Neural cell (in vitro differentiated cells): ENCODE measurements at regions not wholly inside any gene's neighbourhood (a gene's known extent, or its start where the extent isn't known, plus 50 kb on each side); places are given as distances from the start of the nearest gene placed in this dataset.

Experiments
- H2AFZ ChIP-seq: fragments of 200-600, 300-800 bp; sonication (generic), shearing (Covaris generic); 2 replicates; pipeline ENCODE4 v1.6.0; 2014; ENCODE audit warnings: low read depth, mild to moderate bottlenecking, antibody characterized with exemption, low read length, moderate library complexity
- H3F3A ChIP-seq: fragments of 200-600 bp; shearing (Covaris generic); 2 replicates; pipeline ENCODE4 v1.6.1; 2016; ENCODE audit warnings: mild to moderate bottlenecking, moderate library complexity, mixed read lengths, antibody characterized with exemption, low read length; ENCODE audit not compliant: insufficient read depth, poor library complexity, severe bottlenecking
- H3K27ac ChIP-seq: fragments of 200-600, 300-800 bp; sonication (generic), shearing (Covaris generic); 2 replicates; pipeline ENCODE4 v1.5.1; 2014; ENCODE audit warnings: mild to moderate bottlenecking, low read length, moderate library complexity
- H3K27me3 ChIP-seq: fragments of 300-800, 200-600 bp; sonication (generic), shearing (Covaris generic); 2 replicates; pipeline ENCODE4 v1.6.0; 2014; ENCODE audit warnings: mild to moderate bottlenecking, low read depth, low read length, moderate library complexity; ENCODE audit not compliant: insufficient read depth
- H3K36me3 ChIP-seq: fragments of 300-800, 200-600 bp; sonication (generic), shearing (Covaris generic); 2 replicates; pipeline ENCODE4 v1.5.1; 2014; ENCODE audit warnings: mild to moderate bottlenecking, antibody characterized with exemption, low read length, moderate library complexity; ENCODE audit not compliant: insufficient read depth
- H3K4me2 ChIP-seq: fragments of 300-800, 200-600 bp; sonication (generic), shearing (Covaris generic); 2 replicates; pipeline ENCODE4 v1.6.0; 2014; ENCODE audit warnings: mild to moderate bottlenecking, low read length
- H3K4me3 ChIP-seq: fragments of 300-800, 200-600 bp; sonication (generic), shearing (Covaris generic); 2 replicates; pipeline ENCODE4 v1.5.1; 2014; ENCODE audit warnings: mild to moderate bottlenecking, low read length, moderate library complexity
- H3K79me2 ChIP-seq: fragments of 200-600 bp; shearing (Covaris generic); replicated peaks from 2 replicates; pipeline ENCODE4 v1.6.0; 2014; ENCODE audit warnings: mild to moderate bottlenecking, low read length, moderate library complexity; ENCODE audit not compliant: insufficient read depth
- H3K9ac ChIP-seq: fragments of 300-800, 200-600 bp; sonication (generic), shearing (Covaris generic); 2 replicates; pipeline ENCODE4 v1.6.1; 2016; ENCODE audit warnings: mild to moderate bottlenecking, low read length, mixed read lengths
- H3K9me2 ChIP-seq: fragments of 200-600 bp; shearing (Covaris generic); 2 replicates; pipeline ENCODE4 v1.6.1; 2016; ENCODE audit warnings: mild to moderate bottlenecking, low read length, mixed read lengths; ENCODE audit not compliant: insufficient read depth
- H3K9me3 ChIP-seq: fragments of 200-600, 300-800 bp; sonication (generic), shearing (Covaris generic); 2 replicates; pipeline ENCODE4 v1.6.1; 2016; ENCODE audit warnings: mild to moderate bottlenecking, mixed run types, low read length, moderate library complexity, mixed read lengths
- H4K20me1 ChIP-seq: fragments of 200-600 bp; shearing (Covaris generic); 2 replicates; pipeline ENCODE4 v1.6.1; 2016; ENCODE audit warnings: mild to moderate bottlenecking, mixed run types; ENCODE audit not compliant: insufficient read depth
- CTCF ChIP-seq: fragments of 450-650 bp; IDR thresholded peaks from 2 replicates; pipeline ENCODE4 v1.5.1; 2014; ENCODE audit warnings: antibody characterized with exemption, mild to moderate bottlenecking, moderate library complexity; ENCODE audit not compliant: poor library complexity, severe bottlenecking
- EP300 ChIP-seq: fragments of 450-650 bp; conservative IDR thresholded peaks from 2 replicates; pipeline ENCODE4 v1.6.1; 2014; ENCODE audit warnings: antibody characterized with exemption, mild to moderate bottlenecking, moderate library complexity; ENCODE audit not compliant: poor library complexity, severe bottlenecking
- EZH2 ChIP-seq: fragments of 200-600, 300-800 bp; shearing (Covaris generic), sonication (generic); IDR thresholded peaks from 2 replicates; pipeline ENCODE4 v1.6.1; 2014; ENCODE audit warnings: antibody characterized with exemption, low read length, borderline replicate concordance, mild to moderate bottlenecking; ENCODE audit not compliant: insufficient read depth, poor library complexity, severe bottlenecking
- MXI1 ChIP-seq: fragments of 450-650 bp; conservative IDR thresholded peaks from 2 replicates; pipeline ENCODE4 v1.6.1; 2014; ENCODE audit warnings: antibody characterized with exemption, mild to moderate bottlenecking; ENCODE audit not compliant: poor library complexity, severe bottlenecking
- POLR2AphosphoS5 ChIP-seq: IDR thresholded peaks from 2 replicates; pipeline ENCODE4 v1.6.1; 2012
- RAD21 ChIP-seq: fragments of 450-650 bp; conservative IDR thresholded peaks from 2 replicates; pipeline ENCODE4 v1.6.1; 2014; ENCODE audit warnings: antibody characterized with exemption, mild to moderate bottlenecking, moderate library complexity
- REST ChIP-seq: IDR thresholded peaks from 2 replicates; pipeline ENCODE4 v1.6.1; 2012; ENCODE audit warnings: borderline replicate concordance
- SMC3 ChIP-seq: fragments of 450-650 bp; conservative IDR thresholded peaks from 2 replicates; pipeline ENCODE4 v1.6.1; 2014; ENCODE audit warnings: antibody characterized with exemption, mild to moderate bottlenecking, moderate library complexity; ENCODE audit not compliant: poor library complexity
- TAF1 ChIP-seq: IDR thresholded peaks from 2 replicates; pipeline ENCODE4 v1.6.1; 2012; ENCODE audit warnings: low read depth

- Histone ChIP-seq H3K9me3 (no peaks in the 10 kb centered on the region), H2AFZ (no peak overlapping the region), H3K4me3 (no peak overlapping the region), H3K27ac (no peak overlapping the region), H3K27me3 (no peaks in the 10 kb centered on the region), H3K9ac (no peak overlapping the region), H3K36me3 (no peaks in the 10 kb centered on the region), H4K20me1 (no peaks in the 10 kb centered on the region), H3K79me2 (no peaks in the 10 kb centered on the region), H3K4me2 (no peak overlapping the region), H3K9me2 (no peaks in the 10 kb centered on the region), H3F3A (no peaks in the 10 kb centered on the region)
- TF ChIP-seq EP300, result no peak
- TF ChIP-seq POLR2AphosphoS5, result no peak
- no peak for TF ChIP-seq TAF1
- no peak for TF ChIP-seq REST
- TF ChIP-seq CTCF, result no peak
- no peak for TF ChIP-seq MXI1
- no peak for TF ChIP-seq EZH2
- no peak for TF ChIP-seq SMC3
- TF ChIP-seq RAD21, result no peak
Observed at GRCh38 chr10:65194126-65194525, 1672.9 kb downstream of the REEP3 start.

GRCh38 chr10:65194555-65194954, 1673.4 kb downstream of the REEP3 start:
- Histone ChIP-seq H3K27me3 (no peaks in the 10 kb centered on the region), H3K9ac (no peak overlapping the region), H3F3A (no peaks in the 10 kb centered on the region), H4K20me1 (no peaks in the 10 kb centered on the region), H3K9me3 (no peaks in the 10 kb centered on the region), H3K9me2 (no peaks in the 10 kb centered on the region), H2AFZ (no peak overlapping the region), H3K79me2 (no peaks in the 10 kb centered on the region), H3K36me3 (no peaks in the 10 kb centered on the region), H3K4me2 (no peak overlapping the region), H3K27ac (no peak overlapping the region), H3K4me3 (no peak overlapping the region)
- TF ChIP-seq TAF1 (no peak), REST (no peak), RAD21 (no peak), EZH2 (no peak), MXI1 (no peak), CTCF (no peak), SMC3 (no peak), EP300 (no peak), POLR2AphosphoS5 (no peak)
